ENCODE measurements at regions not wholly inside any gene's neighbourhood (a gene's known extent, or its start where the extent isn't known, plus 50 kb on each side); places are given as distances from the start of the nearest gene placed in this dataset.

DNA sequence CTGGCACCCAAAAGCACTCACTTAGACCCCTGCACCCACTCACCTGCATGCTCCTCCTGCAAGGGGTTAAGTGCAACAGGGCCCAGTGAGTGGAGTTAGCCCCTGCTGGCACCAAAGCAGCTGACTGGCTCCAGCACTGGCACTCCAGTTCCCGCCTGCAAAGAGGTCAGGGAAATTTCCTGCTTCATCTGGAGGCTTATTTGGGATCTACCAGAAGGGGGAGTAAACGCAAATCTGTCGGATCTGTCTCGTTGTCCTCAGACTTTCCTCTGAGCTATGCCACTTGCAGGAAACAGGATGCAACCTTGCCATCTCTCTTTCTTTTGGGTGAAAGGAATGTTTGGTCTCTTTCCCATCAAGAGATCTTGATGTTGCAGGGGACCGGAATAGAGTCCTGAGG lies 435.6 kb downstream of the PCDH10 start:
- TF ChIP-seq POLR2A (IDR thresholded peaks at IDR 0.05), result no peak
- TF ChIP-seq, protein P1, sequence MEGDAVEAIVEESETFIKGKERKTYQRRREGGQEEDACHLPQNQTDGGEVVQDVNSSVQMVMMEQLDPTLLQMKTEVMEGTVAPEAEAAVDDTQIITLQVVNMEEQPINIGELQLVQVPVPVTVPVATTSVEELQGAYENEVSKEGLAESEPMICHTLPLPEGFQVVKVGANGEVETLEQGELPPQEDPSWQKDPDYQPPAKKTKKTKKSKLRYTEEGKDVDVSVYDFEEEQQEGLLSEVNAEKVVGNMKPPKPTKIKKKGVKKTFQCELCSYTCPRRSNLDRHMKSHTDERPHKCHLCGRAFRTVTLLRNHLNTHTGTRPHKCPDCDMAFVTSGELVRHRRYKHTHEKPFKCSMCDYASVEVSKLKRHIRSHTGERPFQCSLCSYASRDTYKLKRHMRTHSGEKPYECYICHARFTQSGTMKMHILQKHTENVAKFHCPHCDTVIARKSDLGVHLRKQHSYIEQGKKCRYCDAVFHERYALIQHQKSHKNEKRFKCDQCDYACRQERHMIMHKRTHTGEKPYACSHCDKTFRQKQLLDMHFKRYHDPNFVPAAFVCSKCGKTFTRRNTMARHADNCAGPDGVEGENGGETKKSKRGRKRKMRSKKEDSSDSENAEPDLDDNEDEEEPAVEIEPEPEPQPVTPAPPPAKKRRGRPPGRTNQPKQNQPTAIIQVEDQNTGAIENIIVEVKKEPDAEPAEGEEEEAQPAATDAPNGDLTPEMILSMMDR (IDR thresholded peaks at IDR 0.05), result no peak
